NCI-H2196 (cell line): ENCODE measurements at regions not wholly inside any gene's neighbourhood (a gene's known extent, or its start where the extent isn't known, plus 50 kb on each side); places are given as distances from the start of the nearest gene placed in this dataset.

Experiments used
- DNase-seq: peaks from one replicate; lab custom pipeline; 2025; ENCODE audit not compliant: unreplicated experiment; lab: John Stamatoyannopoulos, UW

DNA sequence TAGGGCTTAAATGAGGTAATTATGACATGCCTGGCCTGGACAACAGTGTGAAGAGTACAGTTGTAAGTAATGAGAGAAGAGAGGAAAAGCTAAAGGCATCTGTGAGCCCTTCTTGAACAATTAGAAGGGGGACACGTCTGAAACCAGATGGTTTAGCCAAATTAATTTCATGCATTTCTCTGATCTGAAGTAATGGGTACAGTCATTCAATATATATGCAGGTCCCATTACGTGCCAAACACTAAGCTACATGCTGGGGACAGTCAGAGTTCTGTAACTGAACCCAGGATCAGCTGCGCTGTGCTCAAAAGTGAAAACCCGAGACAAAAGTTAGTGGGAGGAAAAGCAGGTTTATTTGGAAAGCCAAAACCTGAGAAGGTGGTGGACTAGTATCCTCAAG, 207.2 kb upstream of the TMTC1 start:
- DNase-seq, result no peak

DNA sequence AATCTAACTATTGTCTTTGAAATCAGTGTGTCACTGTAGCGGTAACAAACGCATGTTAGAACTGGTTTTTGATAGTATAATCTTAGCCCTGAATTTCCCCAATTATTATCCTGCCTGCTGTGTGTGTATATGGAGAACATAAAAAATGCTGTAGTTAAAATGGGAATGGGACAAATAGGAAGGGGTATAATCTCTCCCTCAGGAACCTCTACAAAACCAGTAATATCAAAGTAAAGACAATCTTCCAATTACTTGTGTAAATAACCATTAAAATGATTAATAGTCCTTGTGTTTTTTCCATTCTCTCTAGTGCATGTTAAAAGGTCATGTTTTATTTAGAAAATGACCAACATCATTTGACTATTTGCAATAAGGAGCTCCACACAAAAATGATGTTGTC, 200.1 kb upstream of the TMTC1 start:
- no peak for DNase-seq

DNA sequence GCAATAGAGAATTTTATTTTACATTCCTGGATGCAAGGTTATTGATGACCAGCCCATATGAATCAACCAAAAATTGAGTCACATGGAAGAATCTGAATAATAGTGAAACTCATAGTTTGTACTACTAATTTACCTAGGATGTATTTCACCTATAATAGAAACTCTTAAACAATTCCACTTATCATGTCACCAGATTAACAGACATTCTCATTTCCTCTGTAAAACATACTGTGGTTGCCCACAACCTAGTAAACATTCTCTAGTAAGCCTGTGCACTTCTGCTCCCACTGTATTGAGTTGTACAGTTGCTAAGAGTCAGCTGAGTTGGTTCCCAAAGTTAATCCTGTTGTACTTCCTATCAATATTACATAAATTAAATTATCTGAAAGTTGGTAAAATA, 196.6 kb upstream of the TMTC1 start:
- DNase-seq, result no peak

DNA sequence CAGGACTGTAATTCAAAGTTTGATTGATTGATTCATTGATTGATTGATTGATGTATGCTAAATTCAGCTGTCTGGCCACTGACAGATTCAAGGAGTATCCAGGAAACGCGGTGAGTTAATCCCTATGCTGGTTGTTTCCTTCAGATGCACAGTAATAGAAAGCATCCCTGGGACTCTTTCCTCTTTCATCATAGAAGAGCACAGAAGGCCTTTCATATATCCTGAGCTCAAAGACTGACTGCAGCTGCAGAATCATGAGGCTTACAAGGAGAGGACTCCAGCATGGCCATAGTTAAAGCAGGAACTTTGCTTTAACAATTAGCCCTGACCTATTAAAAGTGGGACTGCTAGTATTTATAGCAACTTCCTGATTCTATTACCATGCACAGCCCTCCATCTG, 187.7 kb upstream of the TMTC1 start:
- no peak for DNase-seq

DNA sequence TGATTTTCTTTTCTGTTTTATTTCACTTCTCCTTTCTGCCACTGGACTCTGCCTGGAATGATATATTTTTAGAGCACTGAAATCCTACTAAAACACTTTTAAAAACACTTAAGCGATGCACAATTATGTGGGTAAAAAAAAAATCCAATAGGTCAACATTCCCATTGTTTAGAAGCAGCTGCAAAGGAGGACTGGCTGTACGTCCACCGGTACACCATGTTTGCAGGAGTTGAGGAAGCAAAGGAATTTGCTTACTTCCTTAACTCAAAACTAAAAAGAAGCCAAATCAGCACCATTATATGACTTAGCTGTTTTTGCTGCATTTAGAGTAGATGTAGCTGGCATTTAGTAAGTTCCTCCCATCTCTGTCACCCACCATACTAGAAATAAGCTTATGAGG, 186.8 kb upstream of the TMTC1 start:
- no peak for DNase-seq

DNA sequence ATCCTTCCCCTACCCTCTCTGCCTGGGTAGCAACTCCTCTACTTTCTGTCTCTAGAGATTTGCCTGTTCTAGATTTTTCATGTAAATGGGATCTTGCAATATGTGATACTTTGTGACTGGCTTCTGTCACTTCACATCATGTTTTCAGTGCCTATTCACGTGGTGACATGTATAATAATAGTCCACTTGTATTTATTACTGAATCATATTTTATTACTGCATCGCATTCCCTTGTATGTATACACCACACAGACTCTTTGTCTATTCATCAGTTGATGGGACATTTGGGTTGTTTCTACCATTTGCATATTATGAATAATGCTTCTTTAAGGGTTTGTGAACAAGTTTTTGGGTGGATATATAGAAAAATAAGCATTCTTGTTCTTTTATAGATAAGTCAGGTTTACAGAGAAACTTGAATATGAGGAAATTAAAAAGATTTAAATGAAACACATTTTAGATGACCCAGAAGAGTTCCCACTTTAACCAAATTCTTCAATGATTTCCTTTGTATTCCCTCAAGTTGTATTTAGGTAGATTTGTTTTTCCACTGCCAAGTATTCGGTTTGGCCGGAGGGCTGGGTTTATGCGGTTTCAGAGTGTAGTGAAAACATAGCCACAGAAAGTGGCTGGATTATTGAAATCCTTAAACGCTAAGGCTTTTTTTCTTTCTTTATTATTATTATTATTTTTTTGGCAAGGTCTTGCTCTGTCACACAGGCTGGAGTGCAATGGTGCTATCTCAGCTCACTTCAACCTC, 178.7 kb upstream of the TMTC1 start:
- no peak for DNase-seq

DNA sequence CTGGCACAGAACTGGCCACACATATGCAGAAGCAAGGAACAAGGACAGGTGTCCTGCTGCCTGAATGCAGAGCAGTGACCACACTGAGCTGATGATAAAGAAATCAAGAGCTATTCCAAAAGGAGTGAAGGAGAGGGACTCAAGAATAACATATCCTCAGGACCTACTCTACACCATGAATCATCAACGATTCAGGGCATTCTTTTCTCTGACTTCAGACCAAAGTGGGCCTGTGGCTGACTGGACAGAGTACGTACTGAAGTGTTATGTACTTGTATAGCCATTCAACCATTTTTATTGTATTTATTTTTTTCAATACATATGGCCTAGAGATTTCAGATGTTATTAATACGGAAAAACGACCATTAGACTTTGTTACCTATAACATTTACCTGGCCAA, 177.5 kb upstream of the TMTC1 start:
- DNase-seq, result no peak

DNA sequence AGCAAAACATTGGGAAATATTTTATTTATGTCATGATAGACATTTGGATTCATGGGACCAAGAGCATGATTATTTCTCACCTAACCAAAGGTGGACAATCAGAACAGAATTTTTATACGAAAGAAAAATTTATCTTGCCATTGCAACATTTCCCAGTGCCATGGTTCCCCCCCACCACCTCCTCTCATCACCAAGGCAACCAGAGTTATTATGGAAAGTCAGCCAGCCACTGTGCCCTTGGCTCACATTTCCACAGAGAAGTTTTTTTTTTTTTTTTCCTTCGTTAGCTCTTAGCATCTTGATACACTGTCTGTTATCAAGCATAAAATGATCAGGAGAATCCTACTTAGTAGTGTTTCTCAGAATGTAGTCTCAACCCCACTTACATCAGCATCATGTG, 176.4 kb upstream of the TMTC1 start:
- DNase-seq, result no peak

DNA sequence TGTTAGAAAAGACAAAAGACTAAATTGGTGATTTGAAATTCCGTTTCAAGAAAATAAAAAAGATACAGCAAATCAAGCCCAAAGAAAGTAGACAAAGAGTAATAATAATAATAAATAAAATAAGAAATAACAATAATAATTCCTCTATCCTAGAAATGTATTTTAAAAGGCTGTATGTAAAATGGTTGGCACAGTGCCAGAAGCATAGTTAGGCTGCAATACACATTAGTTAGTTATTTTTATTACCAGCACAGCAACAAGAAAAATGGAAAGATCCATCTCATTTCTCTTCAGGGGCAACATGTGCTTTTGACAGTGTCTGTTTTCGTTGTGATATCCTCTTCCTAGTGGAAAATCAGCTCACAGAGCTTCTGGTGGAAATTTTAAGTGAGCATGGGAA, 174.1 kb upstream of the TMTC1 start:
- DNase-seq, result no peak

DNA sequence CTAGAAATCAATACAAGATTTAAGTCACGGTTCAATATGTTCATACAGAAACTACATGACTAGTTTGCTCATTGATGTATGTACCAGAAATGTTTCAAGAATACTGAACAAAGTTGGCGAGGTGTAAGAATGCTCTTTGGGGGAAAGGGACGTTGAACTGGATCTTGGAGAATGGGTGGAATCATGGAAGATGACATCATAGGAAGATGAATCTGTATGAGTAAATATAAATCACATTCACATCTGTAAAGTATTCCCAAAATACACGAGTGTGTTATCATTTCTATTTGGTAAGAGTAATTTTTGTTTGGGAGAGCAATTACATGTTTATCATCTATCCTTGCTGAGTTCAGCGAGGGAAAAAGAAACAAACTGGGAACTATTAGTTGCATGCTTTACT, 162.2 kb upstream of the TMTC1 start:
- no peak for DNase-seq

DNA sequence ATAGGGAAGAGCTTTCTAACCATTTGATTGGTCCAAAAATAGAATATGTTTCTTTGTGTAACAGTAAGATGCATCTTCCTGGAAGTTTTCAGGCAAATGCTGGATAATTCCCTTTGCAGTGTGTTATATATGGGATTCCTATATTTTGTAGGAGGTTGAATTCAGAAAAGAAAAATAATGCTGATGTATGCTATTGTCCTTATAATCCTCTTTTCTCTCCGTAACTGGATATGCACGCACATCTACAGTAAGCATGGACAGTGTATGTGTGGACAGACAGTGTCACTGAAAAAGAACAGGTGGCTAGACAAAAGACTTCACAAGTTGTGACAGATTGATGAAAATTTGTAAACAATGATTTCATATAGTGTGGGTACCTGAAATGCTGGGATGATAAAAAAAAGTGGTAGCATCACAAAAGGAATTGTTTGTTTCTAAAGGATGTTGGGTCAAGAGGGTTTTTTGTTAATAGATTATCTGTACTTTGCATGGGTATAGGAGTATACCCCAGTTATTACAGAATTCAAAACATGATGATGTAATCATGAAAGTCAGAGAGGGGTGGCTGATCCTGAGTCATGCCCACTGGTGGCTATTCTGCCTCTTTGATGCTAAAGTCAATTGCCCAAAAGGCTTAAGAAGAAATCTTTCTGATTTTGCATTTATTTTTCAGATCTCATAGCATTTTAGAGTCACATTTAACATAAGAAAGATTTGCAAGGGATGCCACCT, 160.7 kb upstream of the TMTC1 start:
- no peak for DNase-seq

DNA sequence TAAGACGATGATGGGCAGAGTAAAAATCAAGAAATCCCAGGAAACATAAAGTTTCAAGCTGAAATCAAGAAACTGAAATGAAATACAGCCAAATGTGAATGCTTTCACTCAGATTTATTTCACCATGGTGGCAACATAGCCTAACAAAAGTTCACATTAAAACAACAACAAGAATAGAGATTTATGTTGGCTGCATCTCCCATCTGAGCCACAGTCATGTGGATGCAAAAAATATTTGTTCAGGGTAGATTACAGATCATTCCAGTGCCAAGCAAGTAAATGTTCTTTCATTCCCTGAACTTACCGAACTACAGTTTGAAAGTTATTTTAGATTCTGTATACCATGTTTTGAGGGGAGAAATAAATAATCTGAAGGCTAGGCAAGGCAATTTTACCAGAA, 159.9 kb upstream of the TMTC1 start:
- no peak for DNase-seq

DNA sequence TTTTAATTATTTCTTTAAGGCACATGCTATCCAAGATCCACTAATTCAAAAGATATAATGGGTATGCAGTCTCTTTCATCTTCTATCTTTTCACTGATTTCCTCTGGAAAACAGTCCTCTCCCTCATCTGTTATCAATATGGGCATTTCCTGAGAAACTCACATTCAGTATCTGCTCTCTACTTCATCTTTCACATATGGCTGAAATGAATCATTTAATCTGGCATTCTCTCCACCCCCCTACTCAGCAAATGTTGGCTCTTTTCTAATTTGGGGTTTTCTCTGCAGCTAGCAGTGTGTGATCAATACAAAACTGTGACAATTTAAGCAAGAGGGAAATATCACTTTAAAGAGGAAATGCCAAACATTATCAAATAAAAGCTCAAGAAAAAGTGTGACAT, 157.1 kb upstream of the TMTC1 start:
- DNase-seq, result no peak

DNA sequence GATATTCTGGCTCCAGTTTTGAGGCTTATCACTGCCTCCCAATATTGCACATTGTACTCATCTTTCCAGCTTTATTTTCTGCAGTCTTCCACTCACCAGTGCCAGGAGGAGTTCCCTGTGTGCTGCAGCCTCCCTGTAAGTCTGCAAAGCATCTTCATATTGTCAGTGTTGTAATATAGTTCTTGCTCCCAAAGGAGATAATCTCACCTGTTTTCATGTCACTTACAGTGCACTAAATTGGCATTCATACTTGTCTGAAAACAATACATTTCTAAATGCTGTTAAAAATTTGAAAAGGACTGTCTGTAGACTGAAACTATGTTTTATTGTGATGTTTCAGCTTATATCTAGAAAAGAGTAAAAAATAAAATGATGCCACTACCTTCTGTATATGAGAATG, 146.8 kb upstream of the TMTC1 start:
- DNase-seq, result no peak

DNA sequence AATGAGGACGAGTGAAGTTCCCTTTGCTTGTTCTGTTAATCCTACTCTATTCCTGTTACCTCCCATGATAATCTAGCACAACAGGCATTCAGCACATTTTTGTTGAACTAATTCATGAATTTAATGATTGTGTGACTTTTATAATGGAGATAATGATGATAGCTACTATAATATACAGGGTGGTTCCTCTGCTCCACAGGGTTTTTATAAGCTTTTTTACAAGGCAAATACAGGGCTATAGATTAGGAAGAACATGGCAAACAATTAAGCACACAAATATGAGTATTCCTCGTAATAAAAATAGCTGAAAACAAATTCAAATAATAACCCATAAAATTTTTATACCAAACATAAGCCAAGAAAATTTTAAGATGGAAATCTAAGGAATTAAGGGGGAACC, 145.6 kb upstream of the TMTC1 start:
- no peak for DNase-seq

DNA sequence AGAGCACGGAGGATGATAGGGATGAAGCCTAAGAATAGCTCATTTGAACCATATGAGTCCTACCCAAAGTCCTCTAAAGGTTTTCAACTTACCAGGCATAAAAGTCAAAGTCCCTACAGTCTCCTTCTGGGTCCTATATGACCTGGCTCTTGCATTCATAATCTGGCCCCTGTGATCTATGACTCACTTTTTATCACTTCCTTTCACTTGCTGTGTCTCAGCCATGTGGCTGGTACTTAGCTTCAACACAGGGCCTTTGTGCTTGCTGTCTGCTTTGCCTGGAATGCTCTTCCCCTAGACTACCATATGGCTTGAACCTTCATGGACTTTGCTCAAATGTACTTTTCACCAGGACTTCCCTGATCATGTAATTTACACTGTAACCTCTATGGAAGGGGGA, 137.6 kb upstream of the TMTC1 start:
- DNase-seq, result no peak

DNA sequence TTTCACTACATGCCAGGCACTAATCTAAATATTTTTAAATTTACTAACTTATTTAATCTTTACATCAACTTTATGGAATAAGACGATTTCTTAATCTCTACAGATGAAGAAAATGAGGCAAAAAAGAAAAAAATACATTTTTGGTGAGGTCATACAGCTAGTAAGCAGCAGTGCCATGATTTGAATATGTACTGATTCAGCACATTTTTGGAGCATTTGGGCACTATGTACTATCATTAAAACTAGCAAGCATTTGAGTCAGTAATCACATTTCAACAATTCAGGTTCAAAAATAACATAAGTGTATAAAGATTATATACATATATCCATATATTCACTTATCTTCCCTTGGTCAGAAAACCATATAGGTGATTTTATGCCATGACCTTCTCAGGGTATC, 124.4 kb upstream of the TMTC1 start:
- DNase-seq, result no peak

DNA sequence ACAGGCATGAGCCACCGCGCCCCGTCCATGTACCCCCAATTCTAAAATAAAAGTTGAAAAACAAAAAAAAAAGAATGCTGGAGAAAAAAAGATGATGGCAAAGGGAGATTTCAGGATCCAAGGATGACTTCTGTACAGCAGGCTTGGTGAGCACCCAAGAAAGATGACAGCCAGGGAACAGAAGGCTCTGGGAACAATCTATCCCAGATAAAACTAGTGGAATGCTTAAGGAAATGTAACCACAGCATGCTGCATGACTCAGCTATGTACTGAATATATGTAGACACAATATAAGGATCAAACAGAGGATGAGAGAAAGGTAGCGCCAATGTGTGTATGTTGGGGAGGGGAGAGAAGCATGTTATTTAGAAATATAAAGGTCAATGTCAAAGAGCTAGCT, 123.7 kb upstream of the TMTC1 start:
- no peak for DNase-seq

DNA sequence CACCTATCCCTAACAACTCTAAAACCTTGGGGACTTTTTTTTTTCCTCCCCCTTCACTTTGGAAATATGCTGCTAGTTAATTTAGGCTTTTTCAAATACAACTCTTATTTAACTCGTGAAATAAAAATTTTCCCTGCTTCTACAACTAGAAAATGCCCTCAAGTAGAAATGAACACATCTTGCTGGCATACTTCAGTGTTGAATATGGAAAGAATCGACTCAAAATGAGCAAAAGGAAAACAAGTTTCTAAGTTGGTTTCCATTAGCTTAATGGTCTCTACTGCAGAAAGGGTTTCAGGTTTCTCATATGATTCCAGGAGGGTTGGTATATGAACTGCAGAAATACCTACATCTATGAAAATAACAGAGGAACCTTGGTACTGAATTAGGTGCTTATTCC, 118.3 kb upstream of the TMTC1 start:
- DNase-seq, result no peak

DNA sequence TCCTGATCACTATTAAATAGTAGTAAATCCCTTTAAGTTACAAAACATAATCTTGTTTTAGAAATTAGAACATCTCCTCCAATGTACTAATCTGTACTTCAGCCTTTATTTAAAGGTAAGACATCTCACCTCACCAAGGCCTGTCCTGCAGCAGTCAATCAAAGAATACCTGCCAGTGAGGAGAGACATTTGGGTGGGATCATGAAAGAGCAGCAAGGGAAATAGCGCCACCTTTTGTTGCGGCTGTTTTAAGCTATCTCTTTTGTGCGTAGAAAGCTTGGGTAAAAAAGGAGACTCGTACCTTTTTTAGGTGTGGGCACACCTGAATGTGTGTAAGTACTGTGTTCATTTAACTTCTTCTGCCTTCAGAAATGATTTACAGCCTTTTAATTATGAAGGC, 117.8 kb upstream of the TMTC1 start:
- DNase-seq, result no peak

DNA sequence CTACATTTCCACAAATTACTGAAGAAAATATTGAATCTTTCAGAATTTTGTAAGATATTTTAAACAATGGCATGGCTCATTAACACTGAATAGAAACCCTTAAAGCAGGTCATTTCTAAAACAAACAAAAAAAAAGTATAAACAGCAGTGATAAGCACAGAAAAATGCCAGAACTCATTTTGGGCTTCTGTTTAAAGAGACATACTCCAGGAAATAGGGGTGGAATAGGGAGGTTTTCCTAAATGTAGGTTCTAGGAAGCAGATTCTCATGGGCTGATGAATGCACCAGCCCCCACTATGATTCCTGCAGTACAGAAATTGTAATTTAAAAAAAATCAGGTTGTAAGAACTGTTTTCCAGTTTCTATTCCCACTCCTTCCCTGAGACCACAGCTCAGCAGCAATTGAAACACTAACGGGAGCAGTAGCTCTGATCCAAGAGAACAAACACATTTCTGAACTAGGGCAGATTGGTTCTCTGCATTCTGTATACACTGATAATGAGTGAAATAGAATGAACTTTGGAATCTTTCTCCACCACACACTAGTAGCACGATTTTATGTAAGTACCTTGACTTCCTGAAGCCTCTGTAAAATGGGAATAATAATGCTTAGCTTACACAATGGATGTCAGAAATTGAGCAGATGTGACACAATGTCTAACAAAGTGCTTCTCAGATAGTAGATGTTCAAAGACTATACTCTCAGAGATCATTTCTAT, 115.6 kb upstream of the TMTC1 start:
- no peak for DNase-seq

DNA sequence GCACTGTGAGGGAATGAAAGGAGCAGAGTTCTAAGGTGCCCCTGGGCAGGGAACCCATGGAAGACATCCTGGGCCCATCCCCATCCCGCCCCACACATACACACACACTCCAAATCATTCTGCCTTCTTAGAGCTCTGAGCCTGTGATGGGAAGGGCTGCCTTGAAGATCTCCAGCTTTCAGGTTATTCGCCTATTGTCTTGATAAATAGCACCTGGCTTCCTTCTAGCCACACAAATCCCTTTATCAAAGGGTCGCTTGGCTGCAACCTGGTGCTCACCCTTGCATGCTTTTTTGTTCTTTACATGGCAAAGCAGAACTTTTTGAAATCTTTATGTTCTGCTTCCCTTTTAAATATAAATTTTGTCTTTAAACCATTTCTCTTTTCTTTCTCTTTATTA, 112.2 kb upstream of the TMTC1 start:
- no peak for DNase-seq
